ENCODE measurements at regions not wholly inside any gene's neighbourhood (a gene's known extent, or its start where the extent isn't known, plus 50 kb on each side); places are given as distances from the start of the nearest gene placed in this dataset.

DNA sequence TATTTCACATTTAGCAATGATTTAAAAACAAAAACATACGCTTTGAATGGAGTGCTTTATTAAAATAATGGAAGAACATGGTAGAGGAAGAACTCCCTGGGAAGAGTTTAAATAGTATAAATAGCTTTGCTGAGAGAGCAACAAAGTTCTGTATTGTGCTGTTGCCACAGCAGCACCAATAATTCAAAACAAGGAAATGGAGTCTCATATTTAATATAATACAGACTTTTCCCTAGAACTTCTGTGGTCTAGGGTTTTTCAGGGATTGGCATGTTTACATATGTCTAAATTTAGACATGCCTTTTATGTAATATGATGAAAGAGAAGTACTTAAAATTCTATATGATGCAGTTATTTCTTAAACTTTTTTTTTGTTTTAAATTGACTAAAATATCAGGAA is 217.2 kb upstream of the HDAC9 start (continued):
- TF ChIP-seq, protein P1, sequence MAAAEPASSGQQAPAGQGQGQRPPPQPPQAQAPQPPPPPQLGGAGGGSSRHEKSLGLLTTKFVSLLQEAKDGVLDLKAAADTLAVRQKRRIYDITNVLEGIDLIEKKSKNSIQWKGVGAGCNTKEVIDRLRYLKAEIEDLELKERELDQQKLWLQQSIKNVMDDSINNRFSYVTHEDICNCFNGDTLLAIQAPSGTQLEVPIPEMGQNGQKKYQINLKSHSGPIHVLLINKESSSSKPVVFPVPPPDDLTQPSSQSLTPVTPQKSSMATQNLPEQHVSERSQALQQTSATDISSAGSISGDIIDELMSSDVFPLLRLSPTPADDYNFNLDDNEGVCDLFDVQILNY (CRISPR knock-in tag; IDR thresholded peaks at IDR 0.05) = no peak
- TF ChIP-seq CREM (CRISPR knock-in tag; IDR thresholded peaks at IDR 0.05) (no peak), SP1 (CRISPR knock-in tag; conservative IDR thresholded peaks at IDR 0.05) (no peak), KAT7 (CRISPR knock-in tag; IDR thresholded peaks at IDR 0.05; ENCODE audit: borderline replicate concordance) (no peak), ZNF317 (CRISPR knock-in tag; IDR thresholded peaks at IDR 0.05; ENCODE audit: borderline replicate concordance, low read depth) (no peak)

DNA sequence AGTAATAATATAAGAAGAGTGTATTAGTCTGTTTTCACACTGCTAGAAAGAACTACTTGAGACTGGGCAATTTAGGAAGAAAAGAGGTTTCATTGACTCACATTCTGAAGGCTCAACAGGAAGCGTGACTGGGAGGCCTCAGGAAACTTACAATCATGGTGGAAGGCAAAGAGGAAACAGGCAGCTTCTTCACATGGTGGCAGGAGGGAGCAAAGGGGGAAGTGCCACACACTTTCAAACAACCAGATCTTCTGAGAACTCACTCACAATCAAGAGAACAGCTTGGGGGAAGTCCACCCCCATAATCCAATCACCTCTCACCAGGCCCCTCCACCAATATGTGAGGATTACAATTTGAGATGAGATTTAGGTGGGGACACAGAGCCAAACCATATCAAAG is 212.5 kb upstream of the HDAC9 start:
- no peak for ATAC-seq
- Mint-ChIP-seq H3K36me3 (no peaks in the 10 kb centered on the region), H3K27me3 (ENCODE audit: low read depth) (no peaks in the 10 kb centered on the region), H3K9me3 (peaks cover 5% of the 10 kb centered on the region), H3K27ac (peak overlapping the region; percentile 71), H3K4me3 (no peak overlapping the region), H3K4me1 (peaks cover 4% of the 10 kb centered on the region)
- DNase-seq (ENCODE audit: low spot score) = no peak
- CTCF ChIA-PET = no interaction called here
- POLR2A ChIA-PET = interaction anchor here (0.6 kb wide), 1 partner anchor 67 kb away, joined by 3 read pairs; no protein-coding TSS in a partner anchor
- no peak for TF ChIP-seq ZNF219 (CRISPR knock-in tag; IDR thresholded peaks at IDR 0.05; ENCODE audit: borderline replicate concordance)
- TF ChIP-seq, protein P2, sequence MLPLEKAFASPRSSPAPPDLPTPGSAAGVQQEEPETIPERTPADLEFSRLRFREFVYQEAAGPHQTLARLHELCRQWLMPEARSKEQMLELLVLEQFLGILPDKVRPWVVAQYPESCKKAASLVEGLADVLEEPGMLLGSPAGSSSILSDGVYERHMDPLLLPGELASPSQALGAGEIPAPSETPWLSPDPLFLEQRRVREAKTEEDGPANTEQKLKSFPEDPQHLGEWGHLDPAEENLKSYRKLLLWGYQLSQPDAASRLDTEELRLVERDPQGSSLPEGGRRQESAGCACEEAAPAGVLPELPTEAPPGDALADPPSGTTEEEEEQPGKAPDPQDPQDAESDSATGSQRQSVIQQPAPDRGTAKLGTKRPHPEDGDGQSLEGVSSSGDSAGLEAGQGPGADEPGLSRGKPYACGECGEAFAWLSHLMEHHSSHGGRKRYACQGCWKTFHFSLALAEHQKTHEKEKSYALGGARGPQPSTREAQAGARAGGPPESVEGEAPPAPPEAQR (CRISPR knock-in tag; IDR thresholded peaks at IDR 0.05) = no peak
- TF ChIP-seq ZNF138 (CRISPR knock-in tag; conservative IDR thresholded peaks at IDR 0.05) = no peak
- TF ChIP-seq, protein P3, sequence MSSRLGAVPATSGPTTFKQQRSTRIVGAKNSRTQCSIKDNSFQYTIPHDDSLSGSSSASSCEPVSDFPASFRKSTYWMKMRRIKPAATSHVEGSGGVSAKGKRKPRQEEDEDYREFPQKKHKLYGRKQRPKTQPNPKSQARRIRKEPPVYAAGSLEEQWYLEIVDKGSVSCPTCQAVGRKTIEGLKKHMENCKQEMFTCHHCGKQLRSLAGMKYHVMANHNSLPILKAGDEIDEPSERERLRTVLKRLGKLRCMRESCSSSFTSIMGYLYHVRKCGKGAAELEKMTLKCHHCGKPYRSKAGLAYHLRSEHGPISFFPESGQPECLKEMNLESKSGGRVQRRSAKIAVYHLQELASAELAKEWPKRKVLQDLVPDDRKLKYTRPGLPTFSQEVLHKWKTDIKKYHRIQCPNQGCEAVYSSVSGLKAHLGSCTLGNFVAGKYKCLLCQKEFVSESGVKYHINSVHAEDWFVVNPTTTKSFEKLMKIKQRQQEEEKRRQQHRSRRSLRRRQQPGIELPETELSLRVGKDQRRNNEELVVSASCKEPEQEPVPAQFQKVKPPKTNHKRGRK (CRISPR knock-in tag; IDR thresholded peaks at IDR 0.05; ENCODE audit: borderline replicate concordance) = no peak
- TF ChIP-seq, protein P4, sequence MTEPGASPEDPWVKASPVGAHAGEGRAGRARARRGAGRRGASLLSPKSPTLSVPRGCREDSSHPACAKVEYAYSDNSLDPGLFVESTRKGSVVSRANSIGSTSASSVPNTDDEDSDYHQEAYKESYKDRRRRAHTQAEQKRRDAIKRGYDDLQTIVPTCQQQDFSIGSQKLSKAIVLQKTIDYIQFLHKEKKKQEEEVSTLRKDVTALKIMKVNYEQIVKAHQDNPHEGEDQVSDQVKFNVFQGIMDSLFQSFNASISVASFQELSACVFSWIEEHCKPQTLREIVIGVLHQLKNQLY (CRISPR knock-in tag; IDR thresholded peaks at IDR 0.05) = no peak
- no peak for TF ChIP-seq GTF2I (CRISPR knock-in tag; conservative IDR thresholded peaks at IDR 0.05)
- TF ChIP-seq, protein P5, sequence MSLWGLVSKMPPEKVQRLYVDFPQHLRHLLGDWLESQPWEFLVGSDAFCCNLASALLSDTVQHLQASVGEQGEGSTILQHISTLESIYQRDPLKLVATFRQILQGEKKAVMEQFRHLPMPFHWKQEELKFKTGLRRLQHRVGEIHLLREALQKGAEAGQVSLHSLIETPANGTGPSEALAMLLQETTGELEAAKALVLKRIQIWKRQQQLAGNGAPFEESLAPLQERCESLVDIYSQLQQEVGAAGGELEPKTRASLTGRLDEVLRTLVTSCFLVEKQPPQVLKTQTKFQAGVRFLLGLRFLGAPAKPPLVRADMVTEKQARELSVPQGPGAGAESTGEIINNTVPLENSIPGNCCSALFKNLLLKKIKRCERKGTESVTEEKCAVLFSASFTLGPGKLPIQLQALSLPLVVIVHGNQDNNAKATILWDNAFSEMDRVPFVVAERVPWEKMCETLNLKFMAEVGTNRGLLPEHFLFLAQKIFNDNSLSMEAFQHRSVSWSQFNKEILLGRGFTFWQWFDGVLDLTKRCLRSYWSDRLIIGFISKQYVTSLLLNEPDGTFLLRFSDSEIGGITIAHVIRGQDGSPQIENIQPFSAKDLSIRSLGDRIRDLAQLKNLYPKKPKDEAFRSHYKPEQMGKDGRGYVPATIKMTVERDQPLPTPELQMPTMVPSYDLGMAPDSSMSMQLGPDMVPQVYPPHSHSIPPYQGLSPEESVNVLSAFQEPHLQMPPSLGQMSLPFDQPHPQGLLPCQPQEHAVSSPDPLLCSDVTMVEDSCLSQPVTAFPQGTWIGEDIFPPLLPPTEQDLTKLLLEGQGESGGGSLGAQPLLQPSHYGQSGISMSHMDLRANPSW (CRISPR knock-in tag; conservative IDR thresholded peaks at IDR 0.05; ENCODE audit: low read depth) = no peak
- no peak for TF ChIP-seq NFYB (CRISPR knock-in tag; conservative IDR thresholded peaks at IDR 0.05; ENCODE audit: low read depth)

DNA sequence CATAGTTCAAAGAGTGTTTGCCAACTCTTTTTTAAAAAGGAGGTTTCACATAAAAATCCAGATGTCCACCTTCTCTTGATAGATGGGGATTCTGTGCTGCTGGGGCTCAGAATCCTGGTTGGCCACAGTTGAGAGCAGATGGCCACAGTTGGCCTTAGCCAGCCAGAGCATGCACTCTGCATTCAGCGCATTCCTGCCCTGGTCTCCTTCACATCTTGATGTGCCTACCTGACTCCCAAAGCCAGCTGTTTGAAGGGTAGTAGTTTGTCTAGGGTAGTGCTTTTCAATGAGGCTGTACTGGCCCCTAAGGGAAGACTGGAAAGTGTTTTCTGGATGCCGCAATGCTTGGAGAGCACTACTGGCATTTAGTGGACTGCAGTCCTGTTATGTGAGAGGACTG is 208.1 kb upstream of the HDAC9 start:
- TF ChIP-seq RORB (CRISPR knock-in tag; IDR thresholded peaks at IDR 0.05) = no peak
- no peak for TF ChIP-seq EMX1 (CRISPR knock-in tag; IDR thresholded peaks at IDR 0.05)
- no peak for TF ChIP-seq SP1 (CRISPR knock-in tag; conservative IDR thresholded peaks at IDR 0.05)
- TF ChIP-seq, protein P6, sequence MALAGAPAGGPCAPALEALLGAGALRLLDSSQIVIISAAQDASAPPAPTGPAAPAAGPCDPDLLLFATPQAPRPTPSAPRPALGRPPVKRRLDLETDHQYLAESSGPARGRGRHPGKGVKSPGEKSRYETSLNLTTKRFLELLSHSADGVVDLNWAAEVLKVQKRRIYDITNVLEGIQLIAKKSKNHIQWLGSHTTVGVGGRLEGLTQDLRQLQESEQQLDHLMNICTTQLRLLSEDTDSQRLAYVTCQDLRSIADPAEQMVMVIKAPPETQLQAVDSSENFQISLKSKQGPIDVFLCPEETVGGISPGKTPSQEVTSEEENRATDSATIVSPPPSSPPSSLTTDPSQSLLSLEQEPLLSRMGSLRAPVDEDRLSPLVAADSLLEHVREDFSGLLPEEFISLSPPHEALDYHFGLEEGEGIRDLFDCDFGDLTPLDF (CRISPR knock-in tag; IDR thresholded peaks at IDR 0.05) = no peak
- TF ChIP-seq ZNF671 (CRISPR knock-in tag; IDR thresholded peaks at IDR 0.05) = no peak
- no peak for TF ChIP-seq ZNF396 (CRISPR knock-in tag; IDR thresholded peaks at IDR 0.05; ENCODE audit: borderline replicate concordance)
- no peak for TF ChIP-seq ZNF138 (CRISPR knock-in tag; conservative IDR thresholded peaks at IDR 0.05)
- no peak for TF ChIP-seq GABPB1 (CRISPR knock-in tag; IDR thresholded peaks at IDR 0.05)
- TF ChIP-seq, protein P7, sequence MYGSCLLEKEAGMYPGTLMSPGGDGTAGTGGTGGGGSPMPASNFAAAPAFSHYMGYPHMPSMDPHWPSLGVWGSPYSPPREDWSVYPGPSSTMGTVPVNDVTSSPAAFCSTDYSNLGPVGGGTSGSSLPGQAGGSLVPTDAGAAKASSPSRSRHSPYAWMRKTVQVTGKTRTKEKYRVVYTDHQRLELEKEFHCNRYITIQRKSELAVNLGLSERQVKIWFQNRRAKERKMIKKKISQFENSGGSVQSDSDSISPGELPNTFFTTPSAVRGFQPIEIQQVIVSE (CRISPR knock-in tag; IDR thresholded peaks at IDR 0.05; ENCODE audit: borderline replicate concordance) = no peak
- TF ChIP-seq, protein P4 (CRISPR knock-in tag; IDR thresholded peaks at IDR 0.05) = no peak
- TF ChIP-seq, protein P8, sequence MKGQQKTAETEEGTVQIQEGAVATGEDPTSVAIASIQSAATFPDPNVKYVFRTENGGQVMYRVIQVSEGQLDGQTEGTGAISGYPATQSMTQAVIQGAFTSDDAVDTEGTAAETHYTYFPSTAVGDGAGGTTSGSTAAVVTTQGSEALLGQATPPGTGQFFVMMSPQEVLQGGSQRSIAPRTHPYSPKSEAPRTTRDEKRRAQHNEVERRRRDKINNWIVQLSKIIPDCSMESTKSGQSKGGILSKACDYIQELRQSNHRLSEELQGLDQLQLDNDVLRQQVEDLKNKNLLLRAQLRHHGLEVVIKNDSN (CRISPR knock-in tag; IDR thresholded peaks at IDR 0.05) = no peak
- TF ChIP-seq SOX15 (CRISPR knock-in tag; IDR thresholded peaks at IDR 0.05) = no peak
- no peak for TF ChIP-seq TP53 (CRISPR knock-in tag; IDR thresholded peaks at IDR 0.05)
- no peak for TF ChIP-seq CBFB (CRISPR knock-in tag; IDR thresholded peaks at IDR 0.05; ENCODE audit: low read depth)
- Mint-ChIP-seq H3K9me3 (peaks cover 5% of the 10 kb centered on the region), H3K4me3 (no peak overlapping the region), H3K4me1 (peaks cover 4% of the 10 kb centered on the region), H3K36me3 (no peaks in the 10 kb centered on the region), H3K27me3 (ENCODE audit: low read depth) (no peaks in the 10 kb centered on the region), H3K27ac (no peak overlapping the region)
- CTCF ChIA-PET = no interaction called here
- DNase-seq (ENCODE audit: low spot score) (peak; percentile 17), ATAC-seq (peak; percentile 64)
- POLR2A ChIA-PET = no interaction called here
